GM11168 (cell line): ENCODE measurements at regions not wholly inside any gene's neighbourhood (a gene's known extent, or its start where the extent isn't known, plus 50 kb on each side); places are given as distances from the start of the nearest gene placed in this dataset.
"Not testable (repeated sequence)": the region's sequence is repeated elsewhere in the genome, so short reads cannot be mapped to it uniquely, and the experiment has no call there.

Source experiments
- in situ Hi-C: fragments of 300-500 bp; cut with MboI; formaldehyde crosslinking; loops from one replicate; pipeline ENCODE4 v1.12.0; 2022; ENCODE audit warnings: low sequenced_read_pairs; ENCODE audit not compliant: unreplicated experiment

GRCh38 chr20:48411919-48412522, 415.8 kb downstream of the PREX1 start:
- in situ Hi-C loops, result no loop called here

- in situ Hi-C loops, result no loop called here
These were observed 416.6 kb downstream of the PREX1 start for GRCh38 chr20:48411245-48411644.

- in situ Hi-C loops, result no loop called here
These were observed 418.7 kb downstream of the PREX1 start for GRCh38 chr20:48409055-48409615.

GRCh38 chr20:48407710-48408109, 420.1 kb downstream of the PREX1 start:
- in situ Hi-C loops, result no loop called here

GRCh38 chr20:48406912-48407340, 420.9 kb downstream of the PREX1 start:
- in situ Hi-C loops, result no loop called here

- in situ Hi-C loops, result no loop called here
These were observed 421.3 kb downstream of the PREX1 start for GRCh38 chr20:48406498-48406897.

GRCh38 chr20:48405909-48406308, 421.9 kb downstream of the PREX1 start:
- in situ Hi-C loops, result no loop called here

- in situ Hi-C loops, result no loop called here
These were observed 423.2 kb downstream of the PREX1 start for GRCh38 chr20:48404598-48404997.

- in situ Hi-C loops, result no loop called here
These were observed 424.5 kb downstream of the PREX1 start for GRCh38 chr20:48403167-48403761.

- in situ Hi-C loops, result no loop called here
These were observed 426.4 kb downstream of the PREX1 start for GRCh38 chr20:48401359-48401758.

- in situ Hi-C loops, result no loop called here
These were observed 427.8 kb downstream of the PREX1 start for GRCh38 chr20:48400009-48400408.

GRCh38 chr20:48398506-48399449, 429.0 kb downstream of the PREX1 start:
- in situ Hi-C loops, result no loop called here

- in situ Hi-C loops, result not testable (repeated sequence)
These were observed 430.6 kb downstream of the PREX1 start for GRCh38 chr20:48396981-48397861.

- in situ Hi-C loops, result no loop called here
These were observed 431.8 kb downstream of the PREX1 start for GRCh38 chr20:48395816-48396546.

GRCh38 chr20:48394415-48395081, 433.3 kb downstream of the PREX1 start:
- in situ Hi-C loops, result no loop called here

GRCh38 chr20:48393737-48394314, 434.0 kb downstream of the PREX1 start:
- in situ Hi-C loops, result no loop called here

- in situ Hi-C loops, result no loop called here
These were observed 434.5 kb downstream of the PREX1 start for GRCh38 chr20:48393311-48393685.
